ENCODE measurements at regions not wholly inside any gene's neighbourhood (a gene's known extent, or its start where the extent isn't known, plus 50 kb on each side); places are given as distances from the start of the nearest gene placed in this dataset.

GRCh38 chr9:82524407-82524806 lies 535.8 kb downstream of the SPATA31D1 start:
- no peaks in the 10 kb centered on the region for H3K36me3 Mint-ChIP-seq (ENCODE audit: low read depth)
- DNase-seq = no peak
- no peak for TF ChIP-seq CTCF (IDR thresholded peaks at IDR 0.05)
- no peak overlapping the region for H3K27ac Mint-ChIP-seq
- no peak overlapping the region for H3K4me3 Mint-ChIP-seq
- peaks cover 25% of the 10 kb centered on the region for H3K9me3 Mint-ChIP-seq
- peaks cover 6% of the 10 kb centered on the region; the same call in 1 of the 2 replicates for H3K27me3 Mint-ChIP-seq (ENCODE audit: insufficient read depth)
- H3K4me1 Mint-ChIP-seq (ENCODE audit: low read depth) = no peaks in the 10 kb centered on the region

GRCh38 chr9:82526577-82526976 lies 536.4 kb downstream of the RASEF start:
- Mint-ChIP-seq H3K27me3 (ENCODE audit: insufficient read depth) (peaks cover 4% of the 10 kb centered on the region; the same call in 1 of the 2 replicates), H3K9me3 (peaks cover 25% of the 10 kb centered on the region), H3K4me1 (ENCODE audit: low read depth) (no peaks in the 10 kb centered on the region), H3K36me3 (ENCODE audit: low read depth) (no peaks in the 10 kb centered on the region), H3K27ac (no peak overlapping the region), H3K4me3 (no peak overlapping the region)
- DNase-seq = no peak
- TF ChIP-seq CTCF (IDR thresholded peaks at IDR 0.05) = no peak

GRCh38 chr9:82531795-82532194 lies 531.1 kb downstream of the RASEF start:
- H3K36me3 Mint-ChIP-seq (ENCODE audit: low read depth) = no peaks in the 10 kb centered on the region
- TF ChIP-seq CTCF (IDR thresholded peaks at IDR 0.05) = no peak
- H3K9me3 Mint-ChIP-seq = peaks cover 17% of the 10 kb centered on the region
- H3K27me3 Mint-ChIP-seq (ENCODE audit: insufficient read depth) = no peaks in the 10 kb centered on the region; the same call in 1 of the 2 replicates
- no peak overlapping the region for H3K4me3 Mint-ChIP-seq
- H3K4me1 Mint-ChIP-seq (ENCODE audit: low read depth) = no peaks in the 10 kb centered on the region
- DNase-seq = no peak
- no peak overlapping the region for H3K27ac Mint-ChIP-seq

GRCh38 chr9:82532504-82533180 lies 530.3 kb downstream of the RASEF start:
- Mint-ChIP-seq H3K36me3 (ENCODE audit: low read depth) (no peaks in the 10 kb centered on the region), H3K9me3 (peaks cover 8% of the 10 kb centered on the region), H3K27ac (no peak overlapping the region), H3K27me3 (ENCODE audit: insufficient read depth) (no peaks in the 10 kb centered on the region; the same call in 1 of the 2 replicates), H3K4me3 (no peak overlapping the region), H3K4me1 (ENCODE audit: low read depth) (no peaks in the 10 kb centered on the region)
- peak; percentile 26; the same call in 1 of the 2 replicates for TF ChIP-seq CTCF (IDR thresholded peaks at IDR 0.05)
- DNase-seq = no peak

- H3K27me3 Mint-ChIP-seq (ENCODE audit: insufficient read depth) = no peaks in the 10 kb centered on the region; the same call in 1 of the 2 replicates
- H3K36me3 Mint-ChIP-seq (ENCODE audit: low read depth) = no peaks in the 10 kb centered on the region
- H3K9me3 Mint-ChIP-seq = no peaks in the 10 kb centered on the region
- no peak overlapping the region for H3K4me3 Mint-ChIP-seq
- TF ChIP-seq CTCF (IDR thresholded peaks at IDR 0.05) = no peak
- H3K27ac Mint-ChIP-seq = no peak overlapping the region
- DNase-seq = no peak
- H3K4me1 Mint-ChIP-seq (ENCODE audit: low read depth) = no peaks in the 10 kb centered on the region
These were observed 527.4 kb downstream of the RASEF start for GRCh38 chr9:82535432-82535998.
